ENCODE measurements at regions not wholly inside any gene's neighbourhood (a gene's known extent, or its start where the extent isn't known, plus 50 kb on each side); places are given as distances from the start of the nearest gene placed in this dataset.

DNA sequence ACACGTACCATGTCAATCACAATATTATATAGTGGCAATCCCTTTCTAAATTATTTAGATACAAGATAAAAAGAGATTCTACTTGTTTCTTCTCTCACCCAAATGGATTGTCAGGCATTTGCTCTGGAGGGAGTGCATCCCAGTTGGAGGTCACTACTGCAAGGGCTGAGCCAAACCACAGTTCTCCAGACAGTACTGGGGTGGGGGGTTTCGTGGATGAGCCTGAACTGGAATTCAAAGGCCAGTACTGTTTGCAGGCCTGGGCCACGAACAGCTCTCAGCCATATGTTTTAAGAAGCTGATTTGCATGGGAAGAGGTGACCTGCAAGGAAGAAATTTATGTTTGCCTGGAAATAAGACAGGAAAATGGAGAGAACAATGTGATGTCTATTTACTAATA lies 314.9 kb downstream of the PMP22 start:
- TF ChIP-seq, protein P1, sequence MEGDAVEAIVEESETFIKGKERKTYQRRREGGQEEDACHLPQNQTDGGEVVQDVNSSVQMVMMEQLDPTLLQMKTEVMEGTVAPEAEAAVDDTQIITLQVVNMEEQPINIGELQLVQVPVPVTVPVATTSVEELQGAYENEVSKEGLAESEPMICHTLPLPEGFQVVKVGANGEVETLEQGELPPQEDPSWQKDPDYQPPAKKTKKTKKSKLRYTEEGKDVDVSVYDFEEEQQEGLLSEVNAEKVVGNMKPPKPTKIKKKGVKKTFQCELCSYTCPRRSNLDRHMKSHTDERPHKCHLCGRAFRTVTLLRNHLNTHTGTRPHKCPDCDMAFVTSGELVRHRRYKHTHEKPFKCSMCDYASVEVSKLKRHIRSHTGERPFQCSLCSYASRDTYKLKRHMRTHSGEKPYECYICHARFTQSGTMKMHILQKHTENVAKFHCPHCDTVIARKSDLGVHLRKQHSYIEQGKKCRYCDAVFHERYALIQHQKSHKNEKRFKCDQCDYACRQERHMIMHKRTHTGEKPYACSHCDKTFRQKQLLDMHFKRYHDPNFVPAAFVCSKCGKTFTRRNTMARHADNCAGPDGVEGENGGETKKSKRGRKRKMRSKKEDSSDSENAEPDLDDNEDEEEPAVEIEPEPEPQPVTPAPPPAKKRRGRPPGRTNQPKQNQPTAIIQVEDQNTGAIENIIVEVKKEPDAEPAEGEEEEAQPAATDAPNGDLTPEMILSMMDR (IDR thresholded peaks at IDR 0.05; ENCODE audit: low read depth, low read length) = no peak
- no peak for TF ChIP-seq POLR2A (IDR thresholded peaks at IDR 0.05; ENCODE audit: extremely low read depth, insufficient read length)
- TF ChIP-seq, protein P2, sequence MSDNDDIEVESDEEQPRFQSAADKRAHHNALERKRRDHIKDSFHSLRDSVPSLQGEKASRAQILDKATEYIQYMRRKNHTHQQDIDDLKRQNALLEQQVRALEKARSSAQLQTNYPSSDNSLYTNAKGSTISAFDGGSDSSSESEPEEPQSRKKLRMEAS (IDR thresholded peaks at IDR 0.05; ENCODE audit: low read depth, low read length) = no peak

Measured in NB4 (cell line).